AG10803 (cell line): ENCODE measurements at regions not wholly inside any gene's neighbourhood (a gene's known extent, or its start where the extent isn't known, plus 50 kb on each side); places are given as distances from the start of the nearest gene placed in this dataset.

ENCODE experiments used
- DNase-seq: peaks from one replicate; pipeline ENCODE4 v3.0.0; 2010; ENCODE audit warnings: low read depth
- H3K4me3 ChIP-seq: 2 replicates; pipeline ENCODE4 v1.5.1; 2011; ENCODE audit warnings: mild to moderate bottlenecking, low read length, control low read depth
- TF ChIP-seq, protein P1 (sequence below): conservative IDR thresholded peaks from 2 replicates; pipeline ENCODE4 v1.5.1; 2011; ENCODE audit warnings: mild to moderate bottlenecking, low read length, control low read depth, inconsistent platforms

DNA sequence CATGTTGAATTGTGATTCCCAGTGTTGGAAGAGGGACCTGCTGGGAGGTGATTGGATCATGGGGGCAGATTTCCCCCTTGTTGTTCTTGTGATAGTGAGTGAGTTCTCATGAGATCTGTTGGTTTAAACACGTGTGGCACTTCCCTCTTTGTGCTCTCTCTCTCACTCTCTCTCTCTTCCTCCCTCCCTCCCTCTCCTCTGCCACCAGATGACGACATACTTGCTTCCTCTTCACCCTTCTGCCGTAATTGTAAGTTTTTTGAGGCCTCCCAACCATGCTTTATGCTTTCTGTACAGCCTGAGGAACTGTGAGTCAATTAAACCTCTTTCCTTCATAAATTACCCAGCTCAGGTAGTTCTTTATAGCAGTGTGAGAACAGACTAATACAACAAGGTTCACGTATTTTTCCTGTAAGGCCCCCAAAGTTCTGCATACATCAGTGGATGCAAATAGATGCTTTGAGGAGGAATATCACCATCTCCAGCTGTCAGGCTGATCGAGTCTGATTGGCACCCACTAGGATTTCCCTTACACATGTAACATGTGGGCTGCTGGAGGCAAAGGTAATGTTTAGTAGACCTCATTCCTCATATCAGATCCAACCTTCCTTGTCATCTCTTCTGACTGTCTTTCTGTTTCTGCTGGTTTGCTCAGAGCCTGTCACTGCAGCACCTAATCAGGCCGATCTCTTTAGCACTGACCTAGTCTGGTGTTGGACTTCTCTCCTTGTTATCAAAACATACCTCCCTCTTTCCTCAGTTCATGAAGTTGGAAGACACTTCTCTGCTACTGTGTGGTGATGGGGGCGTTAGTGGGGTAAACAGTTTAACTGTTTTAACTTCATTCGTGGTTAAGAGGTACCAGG lies 54.3 kb upstream of the BACH2 start:
- no peak for DNase-seq
- TF ChIP-seq, protein P1, sequence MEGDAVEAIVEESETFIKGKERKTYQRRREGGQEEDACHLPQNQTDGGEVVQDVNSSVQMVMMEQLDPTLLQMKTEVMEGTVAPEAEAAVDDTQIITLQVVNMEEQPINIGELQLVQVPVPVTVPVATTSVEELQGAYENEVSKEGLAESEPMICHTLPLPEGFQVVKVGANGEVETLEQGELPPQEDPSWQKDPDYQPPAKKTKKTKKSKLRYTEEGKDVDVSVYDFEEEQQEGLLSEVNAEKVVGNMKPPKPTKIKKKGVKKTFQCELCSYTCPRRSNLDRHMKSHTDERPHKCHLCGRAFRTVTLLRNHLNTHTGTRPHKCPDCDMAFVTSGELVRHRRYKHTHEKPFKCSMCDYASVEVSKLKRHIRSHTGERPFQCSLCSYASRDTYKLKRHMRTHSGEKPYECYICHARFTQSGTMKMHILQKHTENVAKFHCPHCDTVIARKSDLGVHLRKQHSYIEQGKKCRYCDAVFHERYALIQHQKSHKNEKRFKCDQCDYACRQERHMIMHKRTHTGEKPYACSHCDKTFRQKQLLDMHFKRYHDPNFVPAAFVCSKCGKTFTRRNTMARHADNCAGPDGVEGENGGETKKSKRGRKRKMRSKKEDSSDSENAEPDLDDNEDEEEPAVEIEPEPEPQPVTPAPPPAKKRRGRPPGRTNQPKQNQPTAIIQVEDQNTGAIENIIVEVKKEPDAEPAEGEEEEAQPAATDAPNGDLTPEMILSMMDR, result no peak
- H3K4me3 ChIP-seq, result no peak overlapping the region

DNA sequence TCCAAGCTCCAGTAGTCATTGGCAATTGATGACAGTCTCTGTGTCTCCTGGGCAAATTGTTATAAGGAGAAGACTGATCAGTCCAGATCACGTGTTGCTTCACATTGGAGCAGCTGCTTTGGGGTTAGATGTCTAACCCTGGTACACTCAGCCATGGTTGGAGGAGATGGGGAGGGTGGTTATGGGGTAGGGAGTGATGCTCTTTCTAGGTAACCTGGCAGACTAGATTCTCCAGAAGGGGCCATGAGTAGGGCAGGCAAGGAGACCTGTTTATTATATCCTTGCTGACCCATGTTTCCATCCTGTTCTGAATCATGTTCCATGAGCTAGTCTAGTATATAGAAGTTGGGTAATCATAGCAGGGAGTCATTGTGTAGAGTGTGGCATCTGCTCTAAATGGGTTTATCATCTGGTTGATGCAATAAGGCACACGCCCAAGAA lies 50.8 kb upstream of the BACH2 start:
- TF ChIP-seq, protein P1, result no peak
- no peak overlapping the region for H3K4me3 ChIP-seq
- no peak for DNase-seq

DNA sequence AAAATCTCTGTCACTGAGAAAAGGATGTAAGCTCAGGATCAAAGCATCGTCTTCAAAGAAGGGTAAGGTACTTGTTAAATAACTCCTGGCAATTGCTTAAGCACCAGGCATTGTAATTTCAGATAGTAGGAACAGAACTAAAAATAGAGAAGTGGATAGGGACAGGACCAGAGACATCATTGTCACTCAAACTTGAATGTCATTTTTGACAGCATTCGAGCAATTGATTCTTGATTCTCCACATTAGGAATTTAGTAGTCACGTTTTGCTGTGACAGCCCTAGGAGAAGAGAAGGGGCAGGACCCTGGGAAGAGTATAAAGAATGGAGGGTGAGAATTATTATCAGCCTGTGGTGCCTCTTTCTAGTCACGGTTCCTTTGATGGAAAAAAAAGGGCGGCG lies 50.1 kb upstream of the BACH2 start:
- no peak overlapping the region for H3K4me3 ChIP-seq
- DNase-seq, result no peak
- TF ChIP-seq, protein P1, result no peak
